H54 (cell line): ENCODE measurements at regions not wholly inside any gene's neighbourhood (a gene's known extent, or its start where the extent isn't known, plus 50 kb on each side); places are given as distances from the start of the nearest gene placed in this dataset.
"Not testable (repeated sequence)": the region's sequence is repeated elsewhere in the genome, so short reads cannot be mapped to it uniquely, and the experiment has no call there.

Experiments
- DNase-seq: peaks from one replicate; pipeline ENCODE4 v3.0.0; 2011; ENCODE audit warnings: low spot score, mixed read lengths; ENCODE audit not compliant: insufficient read length
- FAIRE-seq: peaks from 3 replicates; lab custom pipeline; 2011; peaks lifted over from hg19 to GRCh38; lab: Jason Lieb, UNC
- POLR2A ChIP-seq: IDR thresholded peaks from 2 replicates; pipeline ENCODE4 v1.6.1; 2011; ENCODE audit warnings: low read depth, mild to moderate bottlenecking, low read length

DNA sequence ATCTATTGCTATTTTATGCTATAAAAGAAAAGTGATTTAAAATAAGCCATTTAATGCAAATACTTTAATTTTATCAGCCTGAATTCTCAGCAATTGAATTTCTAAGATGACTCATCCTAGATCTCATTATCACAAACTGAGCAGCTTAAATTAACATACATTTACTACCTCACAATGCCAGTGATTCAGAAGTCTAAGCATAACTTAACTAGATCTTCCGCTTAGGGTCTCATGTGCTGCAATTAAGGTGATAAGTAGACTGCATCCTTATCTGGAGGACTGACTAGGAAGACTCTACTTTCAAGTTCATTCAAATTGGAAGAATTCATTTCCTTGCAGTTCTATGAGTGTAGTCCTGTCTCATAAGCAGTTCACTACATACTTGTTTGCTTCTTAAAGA is 286.6 kb downstream of the COL11A1 start:
- FAIRE-seq (no peak), DNase-seq (no peak)
- no peak for TF ChIP-seq POLR2A

DNA sequence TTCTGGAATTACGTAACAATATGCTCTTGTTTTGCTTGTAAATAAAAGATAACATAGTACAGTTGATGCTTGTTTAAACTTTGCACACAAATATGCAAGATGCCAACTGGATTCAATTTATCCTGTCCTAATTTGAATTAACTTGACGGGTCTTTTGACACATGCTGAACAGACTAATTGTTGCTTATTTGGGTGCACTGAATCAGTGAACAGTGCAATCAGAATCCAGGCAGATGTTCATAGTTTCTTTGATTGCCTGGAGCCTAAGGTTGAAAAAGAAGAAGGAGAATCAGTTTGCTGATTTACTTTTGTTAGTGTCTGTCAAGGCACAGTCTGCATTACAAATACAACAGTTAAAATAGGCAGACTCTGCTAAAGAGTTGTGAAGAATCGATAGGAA is 307.9 kb downstream of the COL11A1 start:
- DNase-seq (no peak), FAIRE-seq (peak; percentile 55)
- no peak for TF ChIP-seq POLR2A

DNA sequence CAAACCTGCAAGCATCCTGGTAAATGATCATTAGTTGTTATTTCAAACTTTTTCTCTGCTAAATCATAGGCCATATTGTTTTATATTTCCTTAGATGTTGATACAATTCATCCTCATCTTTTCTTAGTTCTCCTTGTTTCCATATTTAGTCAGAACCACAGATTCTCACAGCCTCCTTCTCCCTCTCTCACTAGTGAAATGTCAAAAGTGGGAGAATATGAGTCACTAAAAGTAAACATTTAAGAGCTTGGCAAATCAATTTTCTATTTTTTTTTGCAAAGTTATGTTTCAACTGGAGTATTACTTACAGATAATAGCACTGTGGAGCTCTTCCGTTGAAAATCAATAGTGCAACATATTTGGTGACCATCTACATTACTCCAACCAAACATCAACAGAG is 308.8 kb downstream of the COL11A1 start:
- FAIRE-seq: no peak
- no peak for TF ChIP-seq POLR2A
- no peak for DNase-seq

GRCh38 chr1:102798718-102799117 is 309.6 kb downstream of the COL11A1 start:
- no peak for FAIRE-seq
- DNase-seq: no peak
- TF ChIP-seq POLR2A: no peak

GRCh38 chr1:102796429-102796828 is 311.9 kb downstream of the COL11A1 start:
- no peak for FAIRE-seq
- TF ChIP-seq POLR2A: no peak
- DNase-seq: no peak

DNA sequence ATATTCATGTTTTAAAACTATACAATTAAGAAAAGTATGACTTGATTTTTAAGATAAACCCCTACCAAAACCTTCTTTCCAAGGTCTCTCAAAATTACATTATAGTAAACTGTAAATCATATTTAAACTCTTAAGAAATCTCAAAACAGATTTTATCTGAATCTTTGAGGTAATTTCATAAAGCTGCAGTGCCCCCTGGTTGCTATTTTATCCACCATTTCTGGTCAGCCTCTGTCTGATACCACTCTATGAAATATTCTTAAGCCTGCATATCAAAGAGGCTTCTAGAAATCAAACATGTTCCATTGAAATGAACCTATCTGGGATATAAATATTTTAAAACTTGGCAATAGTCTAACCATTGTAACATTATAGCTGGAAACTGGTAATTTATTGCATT is 317.3 kb downstream of the COL11A1 start:
- FAIRE-seq (no peak), DNase-seq (no peak)
- no peak for TF ChIP-seq POLR2A

- not testable (repeated sequence) for DNase-seq, FAIRE-seq
Observed at GRCh38 chr1:102789951-102790350, 318.4 kb downstream of the COL11A1 start.

DNA sequence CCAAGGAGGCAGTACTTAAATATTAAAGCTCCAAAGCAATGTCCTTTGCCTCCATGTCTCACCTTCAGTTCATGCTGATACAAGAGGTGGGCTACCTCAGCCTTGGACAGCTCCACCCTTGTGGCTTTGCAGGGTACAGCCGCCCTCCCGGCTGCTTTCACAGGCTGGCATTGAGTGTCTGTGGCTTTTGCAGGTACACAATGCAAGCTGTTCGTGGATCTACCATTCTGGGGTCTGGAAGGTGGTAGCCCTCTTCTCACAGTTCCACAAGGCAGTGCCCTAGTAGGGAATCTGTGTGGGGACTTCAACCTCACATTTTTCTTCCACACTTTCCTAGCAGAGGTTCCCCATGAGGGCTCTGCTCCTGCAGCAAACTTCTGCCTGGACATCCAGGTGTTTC is 324.8 kb downstream of the COL11A1 start:
- FAIRE-seq (no peak), DNase-seq (no peak)
- no peak for TF ChIP-seq POLR2A

DNA sequence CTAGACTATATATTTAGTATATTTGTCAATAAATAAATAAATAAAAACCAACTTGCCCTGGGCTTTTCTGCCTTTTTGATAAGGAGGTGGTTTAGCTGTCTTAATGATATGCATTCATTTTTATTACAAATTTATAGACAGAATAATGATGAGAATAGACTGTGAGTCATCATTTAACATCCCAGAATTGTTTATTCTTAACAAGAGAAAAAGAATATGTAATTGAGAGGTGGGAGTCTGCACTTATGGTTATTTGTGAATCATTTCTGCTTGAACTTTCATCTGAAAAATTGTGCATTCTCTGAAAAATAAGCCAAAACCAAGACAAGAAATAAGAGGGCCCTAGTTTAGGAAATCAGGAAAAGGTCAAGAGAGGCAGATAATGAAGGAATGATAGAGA is 326.2 kb downstream of the COL11A1 start:
- DNase-seq (no peak), FAIRE-seq (no peak)
- TF ChIP-seq POLR2A: no peak

GRCh38 chr1:102776071-102776470 is 332.3 kb downstream of the COL11A1 start:
- FAIRE-seq: no peak
- DNase-seq: no peak
- TF ChIP-seq POLR2A: no peak

GRCh38 chr1:102772831-102773230 is 335.5 kb downstream of the COL11A1 start:
- DNase-seq: no peak
- TF ChIP-seq POLR2A: no peak

DNA sequence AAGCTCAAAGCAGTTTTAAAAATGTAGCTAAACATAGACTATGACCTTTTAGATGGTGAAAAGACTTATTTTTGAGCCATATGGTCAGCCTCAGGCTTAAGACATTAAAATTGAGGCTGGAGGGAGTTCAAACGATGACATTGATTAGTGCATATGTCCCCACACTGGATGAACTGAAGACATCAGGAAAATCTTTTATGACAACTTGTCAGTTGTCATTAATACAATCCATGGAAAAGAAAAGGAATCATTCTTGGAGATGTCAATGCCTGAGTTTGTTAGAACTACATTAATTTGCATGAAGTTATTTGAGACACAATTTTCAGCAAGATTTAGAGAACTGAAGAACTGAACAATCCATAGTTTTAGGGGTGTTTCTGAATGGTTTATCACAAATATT is 349.9 kb downstream of the COL11A1 start:
- no peak for FAIRE-seq
- TF ChIP-seq POLR2A: no peak

More at GRCh38 chr1:102772831-102773230, 335.5 kb downstream of the COL11A1 start:
- FAIRE-seq: no peak

GRCh38 chr1:102757363-102757762 is 351.0 kb downstream of the COL11A1 start:
- DNase-seq (no peak), FAIRE-seq (no peak)
- TF ChIP-seq POLR2A: no peak

More for the DNA sequence above, 349.9 kb downstream of the COL11A1 start:
- DNase-seq: no peak

DNA sequence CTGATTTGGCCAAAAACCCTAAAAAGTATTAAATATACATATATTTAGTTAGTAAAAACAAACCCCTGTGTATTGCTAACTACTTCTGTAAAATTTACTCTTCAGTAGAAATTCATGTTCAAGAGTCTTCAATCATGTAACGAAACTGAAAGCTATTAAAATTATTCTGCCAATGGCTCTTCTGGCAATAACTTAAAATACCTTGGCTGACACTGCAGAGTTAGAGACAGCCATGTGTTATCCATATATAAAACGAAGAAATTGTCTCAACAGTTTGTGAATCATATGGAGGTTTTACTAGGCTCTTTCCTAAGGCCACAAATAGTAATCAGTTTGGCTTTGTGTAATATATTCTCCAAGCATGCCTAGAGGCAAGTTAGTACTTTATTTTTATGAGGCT is 357.2 kb downstream of the COL11A1 start:
- DNase-seq: no peak
- FAIRE-seq: no peak
- TF ChIP-seq POLR2A: no peak

GRCh38 chr1:102742426-102742825 is 365.9 kb downstream of the COL11A1 start:
- FAIRE-seq: no peak
- no peak for TF ChIP-seq POLR2A
- DNase-seq: no peak
